ENCODE measurements at regions not wholly inside any gene's neighbourhood (a gene's known extent, or its start where the extent isn't known, plus 50 kb on each side); places are given as distances from the start of the nearest gene placed in this dataset.

DNA sequence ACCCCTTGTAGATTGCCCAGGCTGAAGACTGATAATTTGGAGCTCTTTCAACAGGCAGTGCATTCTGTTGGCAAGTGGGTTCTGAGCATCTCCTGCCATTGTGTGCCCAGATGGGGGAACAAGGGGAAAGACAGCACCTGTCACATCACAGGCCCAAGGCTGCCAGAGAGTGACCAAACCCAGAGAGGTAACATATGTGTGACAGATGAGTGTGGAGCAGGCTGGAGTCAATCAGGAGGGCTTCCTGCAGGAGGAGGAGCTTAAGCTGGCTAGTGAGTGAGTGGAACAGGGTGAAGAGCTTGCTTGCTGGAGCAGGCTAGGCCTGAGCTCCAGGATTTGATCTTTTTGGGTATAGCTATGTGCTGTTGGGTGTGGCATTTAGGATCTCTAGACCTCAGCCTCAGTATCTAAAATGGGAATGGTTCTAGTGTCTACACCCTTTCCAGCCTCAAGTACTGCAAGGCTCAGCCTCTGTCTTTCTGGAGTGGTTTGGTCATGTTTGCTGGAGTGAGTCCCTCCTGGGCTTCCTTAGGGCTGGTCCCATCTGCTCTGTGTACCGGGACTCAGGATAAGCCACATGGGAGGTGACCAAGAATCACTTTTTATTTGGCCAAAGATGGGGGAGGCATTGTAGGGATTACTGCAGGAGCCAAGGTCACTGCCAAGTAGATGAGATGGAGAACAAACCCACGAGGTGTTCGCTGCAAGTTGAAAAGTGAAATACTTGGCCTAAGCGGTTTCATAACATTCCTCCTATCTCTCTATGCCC, 152.4 kb upstream of the TSHZ3 start:
- TF ChIP-seq CTCF (IDR thresholded peaks at IDR 0.05; ENCODE audit: control extremely low read depth in 1 of 3, insufficient read depth in 1 of 3, low read depth in 1 of 3, low read length in 3 of 3) (no peak), SP2 (IDR thresholded peaks at IDR 0.05; ENCODE audit: low read length) (no peak), USF2 (IDR thresholded peaks at IDR 0.05; ENCODE audit: low read length) (no peak), POLR2A (IDR thresholded peaks at IDR 0.05; ENCODE audit: control extremely low read depth in 1 of 2, low read depth in 2 of 2, low read length in 2 of 2) (no peak), CBX5 (IDR thresholded peaks at IDR 0.05; ENCODE audit: low read depth, low read length) (no peak), EP300 (IDR thresholded peaks at IDR 0.05; ENCODE audit: borderline replicate concordance in 1 of 2, low read depth in 2 of 2, low read length in 2 of 2) (no peak)
